Endothelial cell of umbilical vein (primary cell): ENCODE measurements at regions not wholly inside any gene's neighbourhood (a gene's known extent, or its start where the extent isn't known, plus 50 kb on each side); places are given as distances from the start of the nearest gene placed in this dataset.

Experiments used
- BruUV-seq: library from RNA; stranded (reverse); fragments of 400-500 nt; replicated peaks from 2 replicates; lab custom pipeline; 2021; lab: Mats Ljungman, UMichigan
- CTCF ChIA-PET: fragments of 300-600, 350-600 bp; sonication (Branson Sonifier 250); formaldehyde crosslinking; loops from one replicate; lab custom pipeline; 2021; ENCODE audit warnings: antibody characterized with exemption, inconsistent platforms; lab: Charles Lee
- POLR2A ChIA-PET: fragments of 300-600, 350-600 bp; sonication (Branson Sonifier 250); formaldehyde crosslinking; loops from one replicate; lab custom pipeline; 2021; ENCODE audit warnings: antibody characterized with exemption, inconsistent platforms; lab: Charles Lee
- DNase-seq: peaks from one replicate; pipeline ENCODE4 v3.0.0-alpha.2; 2011; ENCODE audit warnings: low read depth, low spot score
- FAIRE-seq: peaks from 2 replicates; lab custom pipeline; 2011; peaks lifted over from hg19 to GRCh38; lab: Jason Lieb, UNC
- H2AFZ ChIP-seq: 2 replicates; pipeline ENCODE4 v1.6.0; 2012; ENCODE audit warnings: low read depth, low read length, control low read depth, inconsistent platforms
- H3K27ac ChIP-seq: 2 replicates; pipeline ENCODE4 v1.5.1; 2011; ENCODE audit warnings: low read depth, mild to moderate bottlenecking, control low read depth, low read length, moderate library complexity; ENCODE audit not compliant: insufficient read depth
- H3K27me3 ChIP-seq, 2 experiments: 2 replicates each; pipeline versions ENCODE4 v1.6.0 to v1.6.1; 2011; ENCODE audit warnings: low read length in 2 of 2, mixed read lengths in 1 of 2; ENCODE audit not compliant: control insufficient read depth in 2 of 2, insufficient read depth in 2 of 2
- H3K36me3 ChIP-seq, 2 experiments: 2 replicates in 1 of 2; 3 replicates in 1 of 2; pipeline ENCODE4 v1.5.1; 2011; ENCODE audit warnings: low read length in 2 of 2, mild to moderate bottlenecking in 1 of 2, moderate library complexity in 1 of 2; ENCODE audit not compliant: control insufficient read depth in 2 of 2, insufficient read depth in 2 of 2; ENCODE audit errors: extremely low read depth in 1 of 2
- H3K4me1 ChIP-seq: 3 replicates; pipeline ENCODE4 v1.5.1; 2011; ENCODE audit warnings: mild to moderate bottlenecking, low read length; ENCODE audit not compliant: control insufficient read depth, insufficient read depth; ENCODE audit errors: extremely low read depth
- H3K4me2 ChIP-seq: 2 replicates; pipeline ENCODE4 v1.6.1; 2011; ENCODE audit warnings: low read length, control low read depth, mixed read lengths; ENCODE audit not compliant: insufficient read depth
- H3K4me3 ChIP-seq, 3 experiments: fragments of 200-600 bp in 1 of 3; sonication (generic), shearing (Covaris generic) in 1 of 3; replicated peaks in 1 of 3; 2 replicates each; pipeline ENCODE4 v1.5.1; 2011 to 2016; ENCODE audit warnings: control low read depth in 3 of 3, low read length in 3 of 3, mild to moderate bottlenecking in 2 of 3, inconsistent platforms in 1 of 3, low read depth in 1 of 3, moderate library complexity in 1 of 3; ENCODE audit not compliant: insufficient read depth in 1 of 3
- H3K79me2 ChIP-seq: 2 replicates; pipeline ENCODE4 v1.6.0; 2012; ENCODE audit warnings: low read length, inconsistent platforms; ENCODE audit not compliant: control insufficient read depth, insufficient read depth
- H3K9ac ChIP-seq: replicated peaks from 2 replicates; pipeline ENCODE3; 2011; ENCODE audit warnings: low read length, control low read depth; ENCODE audit not compliant: insufficient read depth; ENCODE audit errors: extremely low read depth
- H3K9me1 ChIP-seq: replicated peaks from 3 replicates; pipeline ENCODE4 v1.6.0; 2011; ENCODE audit warnings: mild to moderate bottlenecking, low read length; ENCODE audit not compliant: control insufficient read depth, insufficient read depth; ENCODE audit errors: extremely low read depth
- H3K9me3 ChIP-seq: replicated peaks from 2 replicates; pipeline ENCODE4 v1.5.1; 2012; ENCODE audit warnings: low read length, inconsistent platforms; ENCODE audit not compliant: control insufficient read depth, insufficient read depth
- H4K20me1 ChIP-seq: replicated peaks from 2 replicates; pipeline ENCODE3; 2011; ENCODE audit warnings: mild to moderate bottlenecking, low read length; ENCODE audit not compliant: control insufficient read depth, insufficient read depth; ENCODE audit errors: extremely low read depth
- CTCF ChIP-seq, 2 donors: IDR thresholded peaks; 1 replicate in 1 of 2; 2 replicates in 1 of 2; pipeline ENCODE4 v1.5.1; 2011; ENCODE audit warnings: low read length in 2 of 2, mild to moderate bottlenecking in 2 of 2, moderate library complexity in 2 of 2, control low read depth in 1 of 2, inconsistent platforms in 1 of 2, low read depth in 1 of 2; ENCODE audit not compliant: insufficient read depth in 1 of 2; ENCODE audit errors: extremely low read depth in 1 of 2
- EZH2 ChIP-seq: IDR thresholded peaks from 2 replicates; pipeline ENCODE4 v1.6.1; 2012; ENCODE audit warnings: borderline replicate concordance, low read depth, mild to moderate bottlenecking, moderate library complexity, low read length, inconsistent platforms; ENCODE audit not compliant: severe bottlenecking
- FOS ChIP-seq: IDR thresholded peaks from 2 replicates; pipeline ENCODE4 v1.6.1; 2011; ENCODE audit warnings: mild to moderate bottlenecking, low read length, moderate library complexity, borderline replicate concordance; ENCODE audit not compliant: insufficient read depth
- GATA2 ChIP-seq: IDR thresholded peaks from 2 replicates; pipeline ENCODE4 v1.7.0; 2011; ENCODE audit warnings: low read depth, mild to moderate bottlenecking, moderate library complexity, mixed read lengths, low read length; ENCODE audit not compliant: insufficient read length, insufficient read depth
- JUN ChIP-seq: IDR thresholded peaks from 2 replicates; pipeline ENCODE4 v1.6.1; 2011; ENCODE audit warnings: borderline replicate concordance, low read depth; ENCODE audit not compliant: insufficient read length, insufficient read depth
- MAX ChIP-seq: IDR thresholded peaks from 2 replicates; pipeline ENCODE4 v1.6.1; 2011; ENCODE audit not compliant: insufficient read depth, insufficient read length
- POLR2A ChIP-seq: IDR thresholded peaks from 2 replicates; pipeline ENCODE4 v1.6.1; 2012; ENCODE audit warnings: low read depth, mild to moderate bottlenecking, control low read depth, low read length
- POLR2AphosphoS5 ChIP-seq: IDR thresholded peaks from 2 replicates; pipeline ENCODE4 v1.6.1; 2012; ENCODE audit warnings: low read depth, mild to moderate bottlenecking, control low read depth, low read length, moderate library complexity; ENCODE audit not compliant: insufficient read depth
- dilution Hi-C: fragments of 300-500 bp; cut with MboI; formaldehyde crosslinking; loops from one replicate; pipeline ENCODE4 v1.15.0; 2019; ENCODE audit warnings: low sequenced_read_pairs; ENCODE audit not compliant: extremely low pct_ligation_motif_present
- intact Hi-C: fragments of 100-400 bp; cut with micrococcal nuclease; formaldehyde crosslinking; loops from one replicate; pipeline ENCODE4 v1.10.0; 2022

- POLR2A ChIA-PET, result no interaction called here
- CTCF ChIA-PET, result no interaction called here
- Histone ChIP-seq H3K9me1 (no peaks in the 10 kb centered on the region), H3K4me1 (no peaks in the 10 kb centered on the region), H3K36me3 (no peaks in the 10 kb centered on the region), H3K4me3 (no peak overlapping the region), H2AFZ (peak overlapping the region; percentile 32), H3K27me3 (no peaks in the 10 kb centered on the region), H3K9me3 (no peaks in the 10 kb centered on the region), H3K4me2 (no peak overlapping the region), H3K27ac (no peak overlapping the region), H4K20me1 (no peaks in the 10 kb centered on the region), H3K9ac (no peak overlapping the region), H3K79me2 (no peaks in the 10 kb centered on the region)
- DNase-seq, result no peak
- dilution Hi-C loops, result no loop called here
- BruUV-seq, result no TSS peak
- FAIRE-seq, result no peak
- TF ChIP-seq GATA2 (no peak), POLR2AphosphoS5 (no peak), FOS (no peak)
- intact Hi-C loops, result no loop called here
Measured at GRCh38 chr15:95032156-95032555, 800.8 kb downstream of the MCTP2 start.

GRCh38 chr15:95035106-95035505 lies 803.7 kb downstream of the MCTP2 start:
- no peaks in the 10 kb centered on the region for H3K9me1 ChIP-seq
- no peaks in the 10 kb centered on the region for H4K20me1 ChIP-seq
- intact Hi-C loops, result no loop called here
- H3K4me2 ChIP-seq, result no peak overlapping the region
- dilution Hi-C loops, result no loop called here
- no peak overlapping the region for H3K4me3 ChIP-seq
- no peaks in the 10 kb centered on the region for H3K9me3 ChIP-seq
- DNase-seq, result no peak
- ChIA-PET CTCF (interaction anchor here (0.6 to 2.2 kb wide), 3 partner anchors 10 to 1551 kb away, joined by 3 to 11 read pairs (median 3); no protein-coding TSS in a partner anchor), POLR2A (interaction anchor here (0.6 kb wide), 1 partner anchor 1362 kb away, joined by 4 read pairs; no protein-coding TSS in a partner anchor)
- no peak overlapping the region for H2AFZ ChIP-seq
- H3K36me3 ChIP-seq, result no peaks in the 10 kb centered on the region
- H3K79me2 ChIP-seq, result no peaks in the 10 kb centered on the region
- no peak overlapping the region for H3K9ac ChIP-seq
- TF ChIP-seq MAX (no peak), FOS (no peak), POLR2AphosphoS5 (no peak), JUN (no peak), EZH2 (no peak), GATA2 (no peak), POLR2A (no peak), CTCF (IDR thresholded peaks at IDR 0.05; ENCODE audit: extremely low read depth in 1 of 2, insufficient read depth in 1 of 2, low read depth in 1 of 2, low read length in 2 of 2) (no peak)
- H3K27me3 ChIP-seq, result no peaks in the 10 kb centered on the region
- no peak overlapping the region for H3K27ac ChIP-seq
- FAIRE-seq, result no peak
- no TSS peak for BruUV-seq
- H3K4me1 ChIP-seq, result no peaks in the 10 kb centered on the region
